ENCODE measurements at regions not wholly inside any gene's neighbourhood (a gene's known extent, or its start where the extent isn't known, plus 50 kb on each side); places are given as distances from the start of the nearest gene placed in this dataset.
"Not testable (repeated sequence)": the region's sequence is repeated elsewhere in the genome, so short reads cannot be mapped to it uniquely, and the experiment has no call there.

GRCh38 chr10:28967031-28967430 is 289.7 kb downstream of the BAMBI start:
- no peak for DNase-seq

GRCh38 chr10:28969413-28969812 is 292.1 kb downstream of the BAMBI start:
- DNase-seq: no peak

- DNase-seq: no peak
Observed at GRCh38 chr10:28970231-28970630, 292.9 kb downstream of the BAMBI start.

- no peak for DNase-seq
Observed at GRCh38 chr10:28971255-28971654, 293.9 kb downstream of the BAMBI start.

GRCh38 chr10:28971764-28972163 is 294.4 kb downstream of the BAMBI start:
- DNase-seq: no peak

- no peak for DNase-seq
Observed at GRCh38 chr10:28973309-28973972, 296.1 kb downstream of the BAMBI start.

- no peak for DNase-seq
Observed at GRCh38 chr10:28975891-28976531, 298.7 kb downstream of the BAMBI start.

- DNase-seq: no peak
Observed at GRCh38 chr10:28977518-28977917, 300.2 kb downstream of the BAMBI start.

GRCh38 chr10:28980264-28980663 is 302.9 kb downstream of the BAMBI start:
- no peak for DNase-seq

GRCh38 chr10:28981007-28981406 is 303.7 kb downstream of the BAMBI start:
- no peak for DNase-seq

GRCh38 chr10:28982974-28983373 is 305.7 kb downstream of the BAMBI start:
- DNase-seq: no peak

GRCh38 chr10:28983799-28984198 is 305.1 kb upstream of the LYZL1 start:
- no peak for DNase-seq

GRCh38 chr10:28984431-28984830 is 304.4 kb upstream of the LYZL1 start:
- DNase-seq: no peak

- DNase-seq: no peak
Observed at GRCh38 chr10:28985137-28985885, 303.6 kb upstream of the LYZL1 start.

GRCh38 chr10:28986117-28986792 is 302.6 kb upstream of the LYZL1 start:
- no peak for DNase-seq

- no peak for DNase-seq
Observed at GRCh38 chr10:28986856-28987255, 302.0 kb upstream of the LYZL1 start.

GRCh38 chr10:28987555-28988320 is 301.1 kb upstream of the LYZL1 start:
- no peak for DNase-seq

- DNase-seq: no peak
Observed at GRCh38 chr10:28988980-28989379, 299.9 kb upstream of the LYZL1 start.

- DNase-seq: peak; percentile 17
Observed at GRCh38 chr10:28991333-28992270, 297.3 kb upstream of the LYZL1 start.

GRCh38 chr10:28993056-28993455 is 295.8 kb upstream of the LYZL1 start:
- no peak for DNase-seq

- no peak for DNase-seq
Observed at GRCh38 chr10:28993861-28994260, 295.0 kb upstream of the LYZL1 start.

- not testable (repeated sequence) for DNase-seq
Observed at GRCh38 chr10:28994802-28995201, 294.1 kb upstream of the LYZL1 start.

Measured in CD4-positive, alpha-beta T cell treated with Interleukin-4 for 4 hours (primary cell).